Tibial nerve (tissue), 4 donors: ENCODE measurements at regions not wholly inside any gene's neighbourhood (a gene's known extent, or its start where the extent isn't known, plus 50 kb on each side); places are given as distances from the start of the nearest gene placed in this dataset.

Source experiments
- DNase-seq, 2 donors: peaks; one replicate each; pipeline ENCODE4 v3.0.0-alpha.2; 2019; ENCODE audit warnings: low spot score in 2 of 2
- H3K27ac ChIP-seq, 4 donors: fragments of 200-600 bp; sonication (generic) in 3 of 4; one replicate each; pipeline ENCODE4 v1.5.1; 2017 to 2019; ENCODE audit warnings: mild to moderate bottlenecking in 1 of 4
- H3K27me3 ChIP-seq, 2 donors: fragments of 200-600 bp; sonication (generic) in 1 of 2; one replicate each; pipeline versions ENCODE4 v1.5.1 to v1.6.0; 2017 to 2019
- H3K36me3 ChIP-seq, 3 donors: fragments of 200-600 bp; sonication (generic); one replicate each; pipeline ENCODE4 v1.5.1; 2018 to 2019
- H3K4me1 ChIP-seq, 4 donors: fragments of 200-600 bp; sonication (generic) in 3 of 4; one replicate each; pipeline ENCODE4 v1.5.1; 2017 to 2019
- H3K4me3 ChIP-seq, 4 donors: fragments of 200-600 bp; sonication (generic) in 3 of 4; one replicate each; pipeline ENCODE4 v1.5.1; 2017 to 2019; ENCODE audit warnings: mild to moderate bottlenecking in 1 of 4, moderate library complexity in 1 of 4
- H3K9me3 ChIP-seq, 4 donors: fragments of 200-600 bp; sonication (generic) in 3 of 4; one replicate each; pipeline ENCODE4 v1.5.1; 2017 to 2019
- EP300 ChIP-seq, 2 donors: sonication (generic); formaldehyde crosslinking; IDR thresholded peaks; one replicate each; pipeline ENCODE4 v1.6.1; 2017; ENCODE audit warnings: antibody characterized with exemption in 2 of 2, mild to moderate bottlenecking in 1 of 2
- POLR2A ChIP-seq, 2 donors: fragments of 450-650 bp; IDR thresholded peaks; one replicate each; pipeline ENCODE4 v1.6.1; 2017; ENCODE audit warnings: antibody characterized with exemption in 2 of 2, mild to moderate bottlenecking in 2 of 2, moderate library complexity in 2 of 2
- WGBS, 2 donors: methylation state at CpG; one replicate each; pipeline ENCODE4 v1.1.5; 2018; 5-methylcytosine and 5-hydroxymethylcytosine counted together
- TF ChIP-seq, protein P1 (sequence below), 5 experiments: fragments of 200-600 bp in 3 of 5; fragments of 450-650 bp in 2 of 5; sonication (generic) in 3 of 5; IDR thresholded peaks; one replicate each; pipeline ENCODE4 v1.5.1; 2016 to 2019; ENCODE audit warnings: antibody characterized with exemption in 5 of 5, mild to moderate bottlenecking in 3 of 5, moderate library complexity in 2 of 5

DNA sequence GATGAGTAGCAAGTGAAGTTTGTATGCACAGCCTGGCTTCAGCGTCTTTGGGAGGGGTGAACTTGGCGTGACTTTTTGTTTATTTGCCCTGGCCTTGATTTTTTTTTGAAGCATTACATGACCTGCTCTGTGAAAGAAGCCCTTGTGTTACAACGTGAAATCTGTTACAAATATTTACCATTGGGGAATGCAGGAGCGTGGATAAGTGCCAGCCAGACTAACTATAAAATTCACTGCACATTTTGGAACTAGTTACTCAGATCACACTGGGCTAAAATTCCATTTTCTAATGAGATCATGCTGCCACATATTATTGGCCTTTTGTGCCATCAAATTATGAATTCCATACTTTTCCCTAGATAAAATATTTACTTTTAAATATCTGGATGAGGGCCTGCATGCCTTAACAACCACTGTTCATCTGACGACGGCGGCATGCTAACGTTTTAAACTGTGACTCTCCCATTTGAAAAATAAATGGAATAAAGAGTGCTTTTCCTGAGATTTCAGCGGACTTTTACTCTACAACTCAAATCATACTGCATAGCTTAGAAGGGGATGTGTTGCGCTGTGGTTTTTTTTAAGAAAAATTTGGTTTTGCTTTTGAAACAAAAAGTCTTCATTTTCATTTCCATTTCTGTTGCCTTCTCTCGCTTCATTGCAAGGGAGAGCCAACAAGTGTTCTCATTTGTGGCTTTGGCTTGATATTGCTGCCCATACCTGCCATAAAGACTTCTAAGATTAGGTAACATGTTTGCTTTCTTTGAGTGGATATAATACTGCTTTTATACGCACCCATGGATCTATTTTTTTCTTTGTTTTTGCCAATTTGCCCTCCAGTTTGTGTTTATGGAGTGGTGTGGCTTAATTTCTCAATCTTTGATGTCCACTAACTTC lies 352.2 kb downstream of the TFEC start:
- WGBS, 2 donors: 29 to 35% methylated on average over 12 of the region's 12 CpGs
- Histone ChIP-seq H3K9me3 (no peaks in the 10 kb centered on the region), H3K4me1 (peaks cover 0 to 8% (median 0%) of the 10 kb centered on the region in 4 donors), H3K36me3 (no peaks in the 10 kb centered on the region), H3K27ac (no peak overlapping the region), H3K27me3 (no peaks in the 10 kb centered on the region), H3K4me3 (peak overlapping the region in 1 of 4 donors; percentile 1)
- TF ChIP-seq, protein P1, sequence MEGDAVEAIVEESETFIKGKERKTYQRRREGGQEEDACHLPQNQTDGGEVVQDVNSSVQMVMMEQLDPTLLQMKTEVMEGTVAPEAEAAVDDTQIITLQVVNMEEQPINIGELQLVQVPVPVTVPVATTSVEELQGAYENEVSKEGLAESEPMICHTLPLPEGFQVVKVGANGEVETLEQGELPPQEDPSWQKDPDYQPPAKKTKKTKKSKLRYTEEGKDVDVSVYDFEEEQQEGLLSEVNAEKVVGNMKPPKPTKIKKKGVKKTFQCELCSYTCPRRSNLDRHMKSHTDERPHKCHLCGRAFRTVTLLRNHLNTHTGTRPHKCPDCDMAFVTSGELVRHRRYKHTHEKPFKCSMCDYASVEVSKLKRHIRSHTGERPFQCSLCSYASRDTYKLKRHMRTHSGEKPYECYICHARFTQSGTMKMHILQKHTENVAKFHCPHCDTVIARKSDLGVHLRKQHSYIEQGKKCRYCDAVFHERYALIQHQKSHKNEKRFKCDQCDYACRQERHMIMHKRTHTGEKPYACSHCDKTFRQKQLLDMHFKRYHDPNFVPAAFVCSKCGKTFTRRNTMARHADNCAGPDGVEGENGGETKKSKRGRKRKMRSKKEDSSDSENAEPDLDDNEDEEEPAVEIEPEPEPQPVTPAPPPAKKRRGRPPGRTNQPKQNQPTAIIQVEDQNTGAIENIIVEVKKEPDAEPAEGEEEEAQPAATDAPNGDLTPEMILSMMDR (IDR thresholded peaks at IDR 0.05): no peak
- peak in 1 of 2 donors; percentile 46 for DNase-seq

DNA sequence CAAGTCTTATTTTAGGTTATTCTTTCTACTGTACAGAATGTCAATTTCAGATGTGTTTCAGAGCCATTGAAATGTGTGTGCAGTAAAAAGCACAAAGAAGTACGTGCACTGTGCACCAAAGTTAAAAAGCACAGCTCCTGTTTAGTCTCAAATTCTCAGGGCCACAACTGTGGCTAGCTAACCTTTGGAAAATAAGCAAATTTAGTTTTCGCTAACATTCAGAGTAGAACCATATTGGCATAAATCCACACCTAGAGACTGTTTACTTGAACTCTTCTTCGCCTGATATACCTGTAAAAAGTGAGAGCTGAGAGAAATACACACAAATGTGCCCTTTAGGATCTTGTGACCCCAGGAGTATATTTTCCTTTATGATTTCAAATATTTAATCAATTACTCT lies 353.9 kb downstream of the TFEC start:
- Histone ChIP-seq H3K4me3 (no peak overlapping the region), H3K27ac (no peak overlapping the region), H3K27me3 (no peaks in the 10 kb centered on the region), H3K4me1 (peaks cover 0 to 8% (median 0%) of the 10 kb centered on the region in 4 donors), H3K9me3 (no peaks in the 10 kb centered on the region), H3K36me3 (no peaks in the 10 kb centered on the region)
- 87 to 91% methylated on average over 3 of the region's 3 CpGs for WGBS, 2 donors
- DNase-seq: no peak
- TF ChIP-seq EP300 (IDR thresholded peaks at IDR 0.05): no peak

DNA sequence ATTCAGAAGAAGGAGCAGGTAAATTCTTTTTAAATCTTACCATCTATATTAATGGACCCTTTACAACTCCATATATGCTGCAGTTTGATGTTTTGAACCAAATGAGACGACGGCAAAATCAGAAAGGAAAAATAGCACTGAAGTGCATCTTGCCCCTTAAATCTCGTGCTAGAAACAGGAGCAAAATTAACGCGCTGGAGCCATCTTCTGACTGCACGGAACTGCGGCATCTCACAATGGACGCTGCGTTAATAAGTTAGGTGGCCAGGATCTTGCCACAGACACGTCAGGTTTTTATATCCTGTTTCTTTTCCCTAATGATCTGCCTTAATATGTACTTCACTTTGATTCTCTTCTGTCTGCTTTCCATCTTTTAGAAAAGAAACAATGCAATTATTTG lies 354.5 kb downstream of the TFEC start:
- no peaks in the 10 kb centered on the region for H3K27me3 ChIP-seq
- no peaks in the 10 kb centered on the region for H3K36me3 ChIP-seq
- 44 to 57% methylated on average over 10 of the region's 10 CpGs for WGBS, 2 donors
- no peak overlapping the region for H3K27ac ChIP-seq
- peaks cover 0 to 8% (median 0%) of the 10 kb centered on the region in 4 donors for H3K4me1 ChIP-seq
- no peak overlapping the region for H3K4me3 ChIP-seq
- H3K9me3 ChIP-seq: no peaks in the 10 kb centered on the region
- peak in 1 of 2 donors; percentile 9 for DNase-seq
- TF ChIP-seq POLR2A (IDR thresholded peaks at IDR 0.05) (no peak), EP300 (IDR thresholded peaks at IDR 0.05) (no peak)
- TF ChIP-seq, protein P1 (IDR thresholded peaks at IDR 0.05): no peak

DNA sequence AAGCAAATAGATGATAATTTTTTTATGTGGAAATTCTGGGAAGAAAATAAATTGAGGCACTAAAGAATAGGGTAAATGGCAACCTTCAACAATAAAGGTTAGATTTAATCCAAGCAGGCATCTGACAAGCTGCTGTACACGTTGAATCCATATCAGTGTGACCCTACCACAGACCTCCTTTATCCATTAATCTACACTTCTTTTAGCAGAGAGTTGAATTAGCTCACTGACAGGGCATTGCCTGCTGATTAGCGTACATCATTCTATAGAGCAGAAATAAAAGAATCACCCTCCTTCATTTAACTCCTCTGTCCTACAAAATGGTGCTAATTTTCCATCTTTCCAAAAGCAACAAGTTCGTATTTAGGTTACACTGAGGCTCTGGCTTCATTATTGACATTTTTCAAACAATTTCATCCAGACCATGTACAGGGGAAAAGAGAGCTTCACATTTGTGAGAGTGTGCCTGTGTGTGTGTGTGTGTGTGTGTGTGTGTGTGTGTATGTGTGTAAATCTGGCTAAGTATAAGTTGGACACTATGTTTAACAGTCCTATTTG lies 356.0 kb downstream of the TFEC start:
- H3K36me3 ChIP-seq: no peaks in the 10 kb centered on the region
- TF ChIP-seq, protein P1 (IDR thresholded peaks at IDR 0.05): no peak
- no peak for TF ChIP-seq POLR2A (IDR thresholded peaks at IDR 0.05)
- TF ChIP-seq EP300 (IDR thresholded peaks at IDR 0.05): no peak
- H3K4me1 ChIP-seq: peaks cover 0 to 8% (median 0%) of the 10 kb centered on the region in 4 donors
- no peak overlapping the region for H3K27ac ChIP-seq
- H3K4me3 ChIP-seq: no peak overlapping the region
- H3K9me3 ChIP-seq: no peaks in the 10 kb centered on the region
- WGBS, 2 donors: 78 to 79% methylated on average over 3 of the region's 3 CpGs
- no peak for DNase-seq
- H3K27me3 ChIP-seq: no peaks in the 10 kb centered on the region

DNA sequence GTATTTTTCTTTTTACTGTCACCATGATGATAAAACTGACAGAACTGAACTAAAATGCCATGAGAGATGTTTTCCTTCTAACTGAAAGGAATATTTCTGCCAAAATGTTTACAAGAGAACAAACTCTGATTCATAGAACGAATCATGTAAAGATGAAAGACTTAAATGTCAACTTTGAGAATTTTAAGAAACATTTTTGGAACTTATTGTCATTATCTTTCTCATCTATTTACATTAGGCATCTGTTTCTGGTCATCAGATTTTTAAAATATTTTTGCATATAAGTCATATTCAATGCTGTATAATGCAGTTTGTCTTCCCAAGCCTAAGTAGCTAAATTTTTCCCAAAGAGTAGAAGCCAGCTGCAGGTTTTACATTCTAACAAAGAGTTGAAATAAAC lies 358.5 kb downstream of the TFEC start:
- Histone ChIP-seq H3K27ac (no peak overlapping the region), H3K4me3 (no peak overlapping the region), H3K27me3 (no peaks in the 10 kb centered on the region), H3K36me3 (no peaks in the 10 kb centered on the region), H3K9me3 (no peaks in the 10 kb centered on the region), H3K4me1 (no peaks in the 10 kb centered on the region)
- TF ChIP-seq, protein P1 (IDR thresholded peaks at IDR 0.05): no peak
- no peak for TF ChIP-seq POLR2A (IDR thresholded peaks at IDR 0.05)
- WGBS, 2 donors: 37 to 40% methylated on average over 1 of the region's 1 CpG
- no peak for DNase-seq
